Activated T-helper 17 cell treated with anti-CD3 and anti-CD28 coated beads, Interleukin-2, amount 50 U/mL, for 72 hours (primary cell): ENCODE measurements at regions not wholly inside any gene's neighbourhood (a gene's known extent, or its start where the extent isn't known, plus 50 kb on each side); places are given as distances from the start of the nearest gene placed in this dataset.

Experiments
- ATAC-seq: fragments of 150-1000 bp; cut with Tn5 transposase; replicated peaks from 2 replicates; pipeline ENCODE4 v1.10.0; 2021; ENCODE audit warnings: mild to moderate bottlenecking, moderate library complexity
- H3K27ac Mint-ChIP-seq: one replicate; pipeline ENCODE4 v1.8.0; 2022; ENCODE audit warnings: mixed read lengths
- H3K27me3 Mint-ChIP-seq: one replicate; pipeline ENCODE4 v1.8.0; 2022; ENCODE audit warnings: mixed read lengths
- H3K36me3 Mint-ChIP-seq: one replicate; pipeline ENCODE4 v1.8.0; 2022; ENCODE audit warnings: low read depth, mild to moderate bottlenecking, mixed read lengths
- H3K4me1 Mint-ChIP-seq: one replicate; pipeline ENCODE4 v1.8.0; 2022; ENCODE audit warnings: mixed read lengths
- H3K4me3 Mint-ChIP-seq: one replicate; pipeline ENCODE4 v1.8.0; 2022; ENCODE audit warnings: mild to moderate bottlenecking, mixed read lengths
- H3K9me3 Mint-ChIP-seq: one replicate; pipeline ENCODE4 v1.8.0; 2022; ENCODE audit warnings: mixed read lengths

DNA sequence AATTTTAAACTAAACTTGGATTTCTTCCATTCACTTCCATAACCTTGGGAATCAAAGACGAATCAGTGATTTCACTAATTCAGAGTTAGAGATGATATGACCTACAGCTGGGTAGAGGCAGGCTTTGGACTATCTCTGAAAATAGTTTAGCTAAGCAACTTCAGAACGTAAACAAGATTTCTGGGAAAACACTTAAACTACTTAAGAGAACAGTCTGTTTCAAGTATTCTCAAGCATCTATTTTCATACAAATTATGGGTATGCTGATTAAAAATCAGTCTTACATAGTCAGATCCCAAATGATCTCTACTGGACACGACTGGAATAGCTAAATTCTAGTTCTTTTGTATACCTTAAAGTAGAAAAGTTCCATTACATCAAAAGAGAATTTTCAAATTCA is 179.9 kb downstream of the PLCE1 start:
- peaks cover 25% of the 10 kb centered on the region for H3K27me3 Mint-ChIP-seq
- no peak overlapping the region for H3K27ac Mint-ChIP-seq
- H3K9me3 Mint-ChIP-seq = no peaks in the 10 kb centered on the region
- H3K36me3 Mint-ChIP-seq = no peaks in the 10 kb centered on the region
- no peak overlapping the region for H3K4me3 Mint-ChIP-seq
- H3K4me1 Mint-ChIP-seq = no peaks in the 10 kb centered on the region
- ATAC-seq = no peak

DNA sequence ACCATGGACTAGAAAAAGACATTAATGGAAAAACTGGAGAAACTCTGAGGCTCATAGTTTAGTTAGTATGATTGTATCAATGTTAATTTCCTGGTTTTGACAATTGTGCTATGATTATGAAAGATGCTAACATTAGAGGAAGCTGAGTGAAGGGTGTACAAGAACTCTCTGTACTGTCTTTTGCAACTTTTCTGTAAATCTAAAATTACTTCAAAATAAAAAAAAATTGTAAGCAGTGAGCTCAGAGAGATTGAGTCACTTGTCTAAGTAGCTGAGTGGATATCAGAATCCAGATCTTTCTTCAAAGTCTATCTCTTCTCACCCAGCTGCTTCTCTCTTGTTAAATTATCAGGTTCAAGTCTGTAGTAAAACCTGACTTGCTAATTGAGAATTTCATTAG is 181.1 kb downstream of the PLCE1 start:
- Mint-ChIP-seq H3K27me3 (peaks cover 21% of the 10 kb centered on the region), H3K36me3 (no peaks in the 10 kb centered on the region), H3K4me1 (no peaks in the 10 kb centered on the region), H3K27ac (no peak overlapping the region), H3K4me3 (no peak overlapping the region), H3K9me3 (no peaks in the 10 kb centered on the region)
- no peak for ATAC-seq

DNA sequence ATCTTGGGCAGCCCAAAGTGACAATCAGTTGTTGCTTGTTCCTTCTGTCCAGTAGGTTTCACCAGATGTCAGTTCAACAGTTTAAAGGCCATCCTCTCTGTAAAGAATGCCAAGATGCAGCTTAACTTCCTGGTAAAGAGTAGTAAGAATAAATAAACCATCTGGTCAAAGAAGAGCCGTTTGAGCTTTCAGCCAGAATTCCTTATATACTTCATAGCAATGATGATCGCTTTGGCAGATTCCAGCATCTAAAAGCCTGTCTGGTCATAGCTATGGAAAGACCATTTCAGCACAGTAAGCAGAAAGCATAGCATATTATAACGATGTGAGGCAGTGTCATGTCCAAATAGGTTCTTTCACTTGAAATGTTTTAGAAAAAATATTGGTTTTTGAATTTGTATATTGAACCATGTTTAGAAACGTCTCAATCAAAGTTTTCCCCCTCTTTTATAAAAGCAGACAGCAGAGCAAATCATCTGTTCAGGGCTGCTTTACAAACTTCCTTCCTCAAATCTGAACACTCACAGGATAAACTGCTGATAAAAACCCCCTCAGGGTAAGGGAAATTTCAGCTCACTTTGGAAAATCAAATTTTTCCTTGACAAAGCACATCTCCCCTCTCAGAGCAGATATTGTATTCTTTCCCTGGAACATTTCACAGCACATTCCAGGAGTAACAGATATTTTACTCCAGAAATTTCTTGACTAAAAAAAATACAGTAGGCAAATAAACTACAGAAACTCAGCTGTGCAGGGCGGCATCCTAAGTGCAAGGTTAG is 184.1 kb downstream of the NOC3L start:
- no peaks in the 10 kb centered on the region for H3K4me1 Mint-ChIP-seq

DNA sequence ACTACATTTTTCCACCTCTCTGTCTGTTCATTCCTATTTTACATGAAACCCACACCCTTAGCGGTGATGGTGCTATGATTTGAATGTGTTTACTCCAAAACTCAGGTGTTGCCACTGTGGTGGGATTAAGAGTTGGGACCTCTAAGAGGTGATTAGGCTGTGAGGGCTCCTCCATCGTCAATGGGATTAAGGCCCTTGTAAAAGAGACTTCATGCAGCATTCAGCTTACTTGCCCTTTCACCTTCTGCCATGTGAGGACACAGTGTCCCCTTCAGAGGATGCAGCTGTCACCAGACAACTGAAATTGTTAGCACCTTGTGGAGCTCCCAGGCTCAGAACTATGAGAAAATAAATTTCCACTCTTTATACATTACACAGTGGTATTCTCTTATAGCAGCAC is 182.2 kb downstream of the NOC3L start:
- H3K9me3 Mint-ChIP-seq = no peaks in the 10 kb centered on the region
- H3K36me3 Mint-ChIP-seq = no peaks in the 10 kb centered on the region
- H3K4me1 Mint-ChIP-seq = no peaks in the 10 kb centered on the region
- H3K27me3 Mint-ChIP-seq = peaks cover 15% of the 10 kb centered on the region
- ATAC-seq = no peak
- H3K4me3 Mint-ChIP-seq = no peak overlapping the region
- H3K27ac Mint-ChIP-seq = no peak overlapping the region

More for the DNA sequence above, 184.1 kb downstream of the NOC3L start:
- H3K4me3 Mint-ChIP-seq = no peak overlapping the region
- H3K9me3 Mint-ChIP-seq = no peaks in the 10 kb centered on the region
- H3K27me3 Mint-ChIP-seq = peaks cover 18% of the 10 kb centered on the region
- ATAC-seq = no peak
- H3K36me3 Mint-ChIP-seq = no peaks in the 10 kb centered on the region
- no peak overlapping the region for H3K27ac Mint-ChIP-seq

- peaks cover 3% of the 10 kb centered on the region for H3K27me3 Mint-ChIP-seq
- H3K36me3 Mint-ChIP-seq = no peaks in the 10 kb centered on the region
- H3K4me3 Mint-ChIP-seq = no peak overlapping the region
- no peaks in the 10 kb centered on the region for H3K9me3 Mint-ChIP-seq
- no peak overlapping the region for H3K27ac Mint-ChIP-seq
- no peaks in the 10 kb centered on the region for H3K4me1 Mint-ChIP-seq
- ATAC-seq = peak; percentile 94
Measured at GRCh38 chr10:94183666-94184264, 179.0 kb downstream of the NOC3L start.

DNA sequence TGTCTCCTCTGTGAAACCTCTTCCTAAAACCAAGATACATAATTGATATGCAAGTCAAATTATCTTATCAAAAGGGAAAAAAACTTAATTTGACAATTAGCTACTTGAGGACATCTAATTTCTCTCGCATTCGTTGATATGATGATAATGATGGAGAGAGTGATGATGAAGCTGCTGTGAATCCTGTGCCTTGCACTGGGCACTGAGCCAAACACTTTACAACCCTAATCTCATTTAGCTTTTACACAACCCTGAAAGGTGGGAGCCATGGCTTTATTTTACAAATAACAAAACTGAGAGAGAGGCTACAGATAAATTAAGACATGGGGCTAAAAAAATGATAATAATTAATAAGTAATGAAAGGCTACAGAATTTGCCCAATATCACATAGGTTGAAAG is 176.0 kb downstream of the NOC3L start:
- Mint-ChIP-seq H3K4me3 (no peak overlapping the region), H3K36me3 (no peaks in the 10 kb centered on the region), H3K9me3 (no peaks in the 10 kb centered on the region), H3K27ac (no peak overlapping the region), H3K4me1 (no peaks in the 10 kb centered on the region), H3K27me3 (peaks cover 18% of the 10 kb centered on the region)
- no peak for ATAC-seq

GRCh38 chr10:94192333-94192732 is 170.4 kb downstream of the NOC3L start:
- no peaks in the 10 kb centered on the region for H3K36me3 Mint-ChIP-seq
- H3K9me3 Mint-ChIP-seq = no peaks in the 10 kb centered on the region
- no peak for ATAC-seq
- H3K4me1 Mint-ChIP-seq = no peaks in the 10 kb centered on the region
- H3K27me3 Mint-ChIP-seq = peaks cover 23% of the 10 kb centered on the region
- H3K4me3 Mint-ChIP-seq = no peak overlapping the region
- no peak overlapping the region for H3K27ac Mint-ChIP-seq

DNA sequence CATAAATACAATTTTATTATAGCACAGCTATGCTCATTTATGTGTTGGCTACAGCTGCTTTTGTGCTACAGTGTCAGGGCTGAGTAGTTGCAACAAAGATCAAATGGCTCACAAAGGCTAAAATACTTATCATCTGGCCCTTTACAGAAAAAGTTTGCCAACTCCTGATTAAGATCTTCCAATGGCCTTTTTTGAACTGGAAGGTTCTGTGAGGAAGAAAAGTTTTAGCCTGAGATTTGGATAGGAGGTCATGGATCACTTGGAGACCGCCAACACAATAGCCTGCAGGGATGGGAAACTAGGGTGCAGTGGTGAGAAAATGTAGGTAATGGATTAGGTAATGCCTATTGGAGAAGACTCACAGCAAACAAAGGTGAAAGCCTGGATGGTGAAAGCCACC is 169.8 kb downstream of the NOC3L start:
- no peak overlapping the region for H3K4me3 Mint-ChIP-seq
- H3K36me3 Mint-ChIP-seq = no peaks in the 10 kb centered on the region
- H3K27ac Mint-ChIP-seq = no peak overlapping the region
- H3K4me1 Mint-ChIP-seq = no peaks in the 10 kb centered on the region
- peaks cover 23% of the 10 kb centered on the region for H3K27me3 Mint-ChIP-seq
- H3K9me3 Mint-ChIP-seq = no peaks in the 10 kb centered on the region
- no peak for ATAC-seq

GRCh38 chr10:94193466-94193924 is 169.2 kb downstream of the NOC3L start:
- H3K36me3 Mint-ChIP-seq = no peaks in the 10 kb centered on the region
- no peak for ATAC-seq
- no peaks in the 10 kb centered on the region for H3K4me1 Mint-ChIP-seq
- H3K4me3 Mint-ChIP-seq = no peak overlapping the region
- H3K9me3 Mint-ChIP-seq = no peaks in the 10 kb centered on the region
- H3K27ac Mint-ChIP-seq = no peak overlapping the region
- peaks cover 23% of the 10 kb centered on the region for H3K27me3 Mint-ChIP-seq

- Mint-ChIP-seq H3K4me1 (no peaks in the 10 kb centered on the region), H3K36me3 (no peaks in the 10 kb centered on the region), H3K4me3 (no peak overlapping the region), H3K27me3 (peaks cover 18% of the 10 kb centered on the region), H3K9me3 (no peaks in the 10 kb centered on the region), H3K27ac (no peak overlapping the region)
- no peak for ATAC-seq
Measured at GRCh38 chr10:94194256-94194655, 168.5 kb downstream of the NOC3L start.

DNA sequence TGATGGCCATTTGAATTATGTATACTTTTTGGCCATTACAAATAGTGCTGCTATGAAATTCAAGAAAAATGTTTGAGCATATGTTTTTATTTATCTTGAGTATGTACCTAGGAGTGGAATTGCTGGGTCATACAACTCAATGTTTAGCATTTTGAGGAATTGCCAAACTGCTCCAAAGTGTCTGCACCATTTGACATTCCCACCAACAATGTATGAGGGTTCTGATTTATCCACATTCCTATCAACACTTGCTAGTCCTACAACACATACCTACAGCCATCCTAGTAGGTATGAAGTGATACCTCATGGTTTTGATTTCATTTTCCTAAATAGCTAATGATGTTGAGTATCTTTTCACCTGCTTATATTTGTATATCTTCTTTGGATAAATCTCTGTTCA is 165.5 kb downstream of the NOC3L start:
- Mint-ChIP-seq H3K36me3 (no peaks in the 10 kb centered on the region), H3K9me3 (no peaks in the 10 kb centered on the region), H3K4me3 (no peak overlapping the region), H3K27ac (no peak overlapping the region), H3K4me1 (no peaks in the 10 kb centered on the region), H3K27me3 (peaks cover 16% of the 10 kb centered on the region)
- ATAC-seq = no peak

GRCh38 chr10:94198324-94198723 is 164.4 kb downstream of the NOC3L start:
- Mint-ChIP-seq H3K4me1 (no peaks in the 10 kb centered on the region), H3K4me3 (no peak overlapping the region), H3K27me3 (peaks cover 25% of the 10 kb centered on the region), H3K9me3 (no peaks in the 10 kb centered on the region), H3K36me3 (no peaks in the 10 kb centered on the region), H3K27ac (no peak overlapping the region)
- ATAC-seq = no peak

DNA sequence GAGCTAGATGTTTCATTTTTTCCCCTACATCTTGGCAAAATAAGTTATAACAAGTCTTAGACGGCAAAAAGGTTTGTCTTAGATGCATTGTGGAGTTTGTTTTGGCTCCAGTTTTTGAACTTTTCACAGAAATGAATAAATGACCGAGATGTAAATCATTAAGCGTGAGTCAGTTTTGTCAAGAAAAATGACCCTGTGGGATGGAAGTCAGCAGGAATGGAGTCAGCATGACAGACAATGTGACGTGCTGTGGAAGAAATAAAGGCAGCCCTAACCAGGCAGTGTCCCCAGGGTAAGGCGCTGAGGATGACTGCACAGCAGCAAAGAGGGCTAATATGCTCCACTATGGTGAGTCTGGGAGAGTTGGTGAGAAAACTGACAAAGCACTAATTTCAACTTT is 163.2 kb downstream of the NOC3L start:
- H3K36me3 Mint-ChIP-seq = no peaks in the 10 kb centered on the region
- H3K27ac Mint-ChIP-seq = no peak overlapping the region
- ATAC-seq = no peak
- no peak overlapping the region for H3K4me3 Mint-ChIP-seq
- H3K4me1 Mint-ChIP-seq = no peaks in the 10 kb centered on the region
- no peaks in the 10 kb centered on the region for H3K9me3 Mint-ChIP-seq
- peaks cover 21% of the 10 kb centered on the region for H3K27me3 Mint-ChIP-seq

- Mint-ChIP-seq H3K9me3 (no peaks in the 10 kb centered on the region), H3K27me3 (peaks cover 21% of the 10 kb centered on the region), H3K27ac (no peak overlapping the region), H3K36me3 (no peaks in the 10 kb centered on the region), H3K4me1 (no peaks in the 10 kb centered on the region), H3K4me3 (no peak overlapping the region)
- ATAC-seq = no peak
Measured at GRCh38 chr10:94200146-94200837, 162.4 kb downstream of the NOC3L start.

DNA sequence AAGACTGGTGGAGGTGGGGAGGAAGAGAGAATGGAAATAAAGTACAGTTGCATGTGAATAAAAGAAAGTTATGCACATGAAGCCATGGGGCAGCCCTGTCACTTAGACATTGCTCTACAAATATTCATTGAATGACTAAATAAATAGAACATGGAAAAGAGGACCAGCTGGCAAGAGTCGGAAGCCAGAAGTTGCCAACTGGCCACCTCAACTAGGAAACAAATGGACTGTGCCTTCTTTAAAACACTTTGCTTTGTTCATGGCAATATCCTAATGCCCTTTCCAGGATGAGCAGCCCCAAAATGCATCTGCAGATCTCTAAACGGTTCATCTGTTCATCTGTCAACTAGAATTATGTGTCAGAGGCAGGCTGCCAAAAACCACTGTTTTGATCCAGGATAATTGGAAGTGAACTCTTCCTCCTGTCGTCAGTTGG is 157.3 kb downstream of the NOC3L start:
- H3K4me1 Mint-ChIP-seq = peaks cover 10% of the 10 kb centered on the region
- no peaks in the 10 kb centered on the region for H3K9me3 Mint-ChIP-seq
- H3K4me3 Mint-ChIP-seq = no peak overlapping the region
- H3K27ac Mint-ChIP-seq = no peak overlapping the region
- peaks cover 16% of the 10 kb centered on the region for H3K27me3 Mint-ChIP-seq
- no peaks in the 10 kb centered on the region for H3K36me3 Mint-ChIP-seq
- no peak for ATAC-seq
